ENCODE measurements at regions not wholly inside any gene's neighbourhood (a gene's known extent, or its start where the extent isn't known, plus 50 kb on each side); places are given as distances from the start of the nearest gene placed in this dataset.
"Not testable (repeated sequence)": the region's sequence is repeated elsewhere in the genome, so short reads cannot be mapped to it uniquely, and the experiment has no call there.

- DNase-seq = no peak
These were observed 63.1 kb downstream of the TSN start for GRCh38 chr2:121818546-121818945.

GRCh38 chr2:121819846-121820245, 64.4 kb downstream of the TSN start:
- DNase-seq = no peak

GRCh38 chr2:121821476-121822158, 66.2 kb downstream of the TSN start:
- DNase-seq = no peak

- no peak for DNase-seq
These were observed 68.8 kb downstream of the TSN start for GRCh38 chr2:121824264-121824663.

GRCh38 chr2:121825003-121825950, 69.8 kb downstream of the TSN start:
- DNase-seq = no peak

GRCh38 chr2:121826036-121826435, 70.6 kb downstream of the TSN start:
- DNase-seq = no peak

- no peak for DNase-seq
These were observed 72.9 kb downstream of the TSN start for GRCh38 chr2:121828281-121828731.

GRCh38 chr2:121830809-121831208, 75.4 kb downstream of the TSN start:
- DNase-seq = no peak

GRCh38 chr2:121831841-121832240, 76.4 kb downstream of the TSN start:
- DNase-seq = no peak

- DNase-seq = no peak
These were observed 77.2 kb downstream of the TSN start for GRCh38 chr2:121832412-121833357.

GRCh38 chr2:121833358-121833723, 77.9 kb downstream of the TSN start:
- DNase-seq = no peak

GRCh38 chr2:121836611-121837010, 81.2 kb downstream of the TSN start:
- DNase-seq = no peak

- DNase-seq = no peak
These were observed 82.1 kb downstream of the TSN start for GRCh38 chr2:121837591-121837990.

GRCh38 chr2:121838551-121838950, 83.1 kb downstream of the TSN start:
- DNase-seq = no peak

- DNase-seq = no peak
These were observed 84.1 kb downstream of the TSN start for GRCh38 chr2:121839584-121839983.

- DNase-seq = no peak
These were observed 93.8 kb downstream of the TSN start for GRCh38 chr2:121849236-121849635.

- DNase-seq = not testable (repeated sequence)
These were observed 97.7 kb downstream of the TSN start for GRCh38 chr2:121853149-121853548.

- DNase-seq = no peak
These were observed 100.1 kb downstream of the TSN start for GRCh38 chr2:121855510-121855909.

GRCh38 chr2:121856360-121856759, 100.9 kb downstream of the TSN start:
- DNase-seq = no peak

GRCh38 chr2:121858369-121858768, 102.9 kb downstream of the TSN start:
- no peak for DNase-seq

GRCh38 chr2:121858847-121859246, 103.4 kb downstream of the TSN start:
- DNase-seq = no peak

GRCh38 chr2:121860033-121860757, 104.7 kb downstream of the TSN start:
- no peak for DNase-seq

All from NCI-H187 (cell line).